ENCODE measurements at regions not wholly inside any gene's neighbourhood (a gene's known extent, or its start where the extent isn't known, plus 50 kb on each side); places are given as distances from the start of the nearest gene placed in this dataset.
A peak's percentile ranks its signal among the peaks of the same experiment; 100 is the strongest.
"Not testable (repeated sequence)": the region's sequence is repeated elsewhere in the genome, so short reads cannot be mapped to it uniquely, and the experiment has no call there.

GRCh38 chr5:6246820-6247437 lies 131.4 kb downstream of the MED10 start:
- DNase-seq (ENCODE audit: low spot score): no peak
- intact Hi-C loops (cut with DNase I): no loop called here

GRCh38 chr5:6244339-6244714 lies 134.0 kb downstream of the MED10 start:
- no peak for DNase-seq (ENCODE audit: low spot score)
- intact Hi-C loops (cut with DNase I): no loop called here

DNA sequence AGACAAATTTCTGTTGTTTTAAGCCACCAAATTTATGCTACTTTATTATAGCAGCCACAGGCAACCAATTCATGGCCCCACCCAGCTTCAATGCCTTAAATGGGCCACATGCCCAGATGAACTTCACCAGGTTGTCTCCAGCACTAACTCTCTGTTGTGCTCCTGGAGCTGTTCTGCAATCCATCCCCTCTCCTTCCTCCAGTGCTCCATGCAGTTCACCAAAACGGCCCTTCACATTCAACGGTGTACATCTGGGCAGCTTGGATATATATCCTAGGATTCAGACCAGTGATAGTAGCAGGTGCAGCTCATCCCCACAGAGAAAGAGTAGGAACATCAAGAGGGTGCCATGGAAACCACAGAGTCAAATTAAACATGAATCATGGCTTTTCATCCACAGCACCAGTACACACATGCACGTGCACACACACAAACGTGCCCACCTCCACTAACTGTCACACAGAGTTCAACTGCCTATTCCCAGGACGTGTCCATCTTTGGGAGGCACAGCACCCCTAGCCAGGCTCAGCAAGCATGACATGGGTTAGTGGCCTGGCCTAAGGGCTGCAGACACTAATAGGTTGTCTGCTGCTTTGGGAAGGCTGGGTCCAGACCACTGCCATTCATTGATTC lies 134.5 kb downstream of the MED10 start:
- intact Hi-C loops (cut with DNase I): no loop called here
- DNase-seq (ENCODE audit: low spot score): peak; percentile 38

DNA sequence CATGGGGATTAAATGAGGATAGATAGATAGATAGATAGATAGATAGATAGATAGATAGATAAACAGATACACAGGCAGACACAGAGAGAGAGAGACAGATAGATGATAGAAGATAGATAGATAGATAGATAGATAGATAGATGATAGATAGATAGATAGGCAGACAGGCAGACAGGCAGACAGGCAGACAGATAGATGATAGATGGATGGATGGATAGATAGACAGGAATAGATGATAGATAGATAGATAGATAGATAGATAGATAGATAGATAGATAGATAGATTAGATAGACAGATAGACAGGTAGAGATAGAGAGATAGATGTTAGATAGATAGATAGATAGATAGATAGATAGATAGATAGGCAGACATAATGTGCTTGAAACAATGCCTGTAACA lies 137.3 kb downstream of the MED10 start:
- DNase-seq (ENCODE audit: low spot score); intact Hi-C loops (cut with DNase I): not testable (repeated sequence)

DNA sequence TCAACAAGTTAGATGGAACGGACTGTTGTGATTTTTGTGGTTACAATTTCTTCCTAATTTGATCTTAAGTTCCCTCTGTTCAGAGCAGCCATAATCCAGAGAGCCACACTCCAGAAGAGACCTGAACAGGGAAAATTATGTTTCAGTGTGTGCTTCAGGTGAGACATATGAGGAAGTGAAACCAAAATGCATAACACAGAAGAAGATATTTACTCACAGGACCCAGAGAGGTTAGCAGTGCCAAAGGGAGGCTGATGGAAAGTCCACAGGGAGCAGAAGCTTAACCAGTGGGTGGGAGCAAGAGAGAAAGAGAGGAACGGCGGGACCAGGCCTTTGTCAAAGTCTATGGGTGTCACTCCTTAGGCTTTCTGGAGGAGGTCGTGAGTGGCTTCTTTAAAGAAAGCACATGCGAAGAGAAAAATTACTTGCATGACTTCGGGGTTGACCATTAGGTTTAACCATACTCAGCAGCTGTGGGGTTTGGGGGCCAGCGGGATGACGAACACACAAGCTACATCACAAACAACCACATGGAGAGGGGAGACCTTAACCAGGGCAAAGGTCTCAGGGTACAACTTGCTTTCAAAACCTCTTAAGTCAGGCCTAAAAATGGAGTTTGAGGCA lies 141.4 kb downstream of the MED10 start:
- DNase-seq (ENCODE audit: low spot score): peak; percentile 44
- intact Hi-C loops (cut with DNase I): no loop called here

- intact Hi-C loops (cut with DNase I): no loop called here
- no peak for DNase-seq (ENCODE audit: low spot score)
Observed at GRCh38 chr5:6236170-6236793, 142.1 kb downstream of the MED10 start.

DNA sequence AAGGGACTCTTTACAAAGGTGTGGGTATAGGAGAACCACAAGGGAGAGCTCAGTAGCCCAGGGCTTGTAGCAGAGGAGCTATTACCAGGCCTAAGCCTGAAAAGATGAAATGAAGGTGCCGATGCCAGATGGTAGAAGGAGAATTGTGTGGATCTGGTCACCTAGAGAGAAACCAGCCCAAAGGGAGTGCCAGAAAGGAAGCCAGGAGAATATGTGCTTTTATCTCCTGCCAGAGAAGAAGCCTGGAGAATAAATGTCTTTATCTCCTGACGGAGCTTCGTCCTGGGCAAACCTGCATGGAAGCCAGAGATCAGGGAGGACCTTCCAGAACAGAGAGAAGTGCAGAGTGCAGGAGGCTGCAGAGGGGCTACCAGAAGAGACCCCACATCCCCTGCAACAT lies 142.6 kb downstream of the MED10 start:
- DNase-seq (ENCODE audit: low spot score): peak; percentile 46

DNA sequence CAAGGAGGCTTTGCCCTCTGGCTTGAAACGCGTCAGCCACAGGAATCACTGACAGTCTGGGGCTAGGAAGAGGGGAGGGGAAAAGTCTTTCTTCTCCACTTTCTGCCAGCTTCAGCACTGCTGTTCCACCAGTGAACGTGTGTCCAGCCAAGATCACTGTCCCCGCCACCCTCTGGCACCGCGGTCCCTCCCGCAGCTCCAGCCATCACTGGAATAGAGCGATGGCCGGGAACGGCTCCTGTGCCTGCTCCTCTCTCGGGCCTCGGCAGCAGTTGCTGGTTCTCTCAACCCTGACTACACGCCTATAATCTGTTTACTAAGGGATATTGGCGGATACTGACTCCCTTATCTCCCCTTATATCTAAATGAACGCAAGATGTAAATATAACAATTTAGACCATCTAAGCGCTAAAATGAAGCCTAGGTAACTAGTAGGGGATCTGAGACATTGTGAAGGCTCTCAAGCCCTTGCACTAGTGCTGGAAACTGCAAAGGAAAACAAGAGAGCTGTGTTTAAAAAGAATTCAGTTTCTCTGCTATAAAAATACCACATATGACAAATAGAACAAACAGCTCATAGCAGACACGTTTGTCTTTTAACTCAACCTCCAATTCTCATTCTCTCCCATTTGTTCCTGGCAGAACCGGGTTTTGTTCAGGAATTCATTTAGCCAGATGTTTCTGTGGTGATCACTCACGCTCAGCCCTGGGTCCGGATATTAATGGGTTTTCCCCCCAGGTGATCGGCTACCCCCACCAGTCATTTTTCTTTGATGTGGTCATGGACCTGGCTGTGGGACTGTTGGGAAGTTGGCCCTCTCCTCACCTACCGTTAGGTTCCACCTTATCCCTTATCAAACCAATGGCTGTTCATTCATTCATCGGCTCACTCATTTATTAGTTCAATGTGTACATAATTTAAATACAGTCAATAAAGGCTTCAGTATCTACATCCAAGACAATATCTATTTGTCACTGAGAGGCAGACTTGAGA lies 149.8 kb downstream of the MED10 start:
- DNase-seq (ENCODE audit: low spot score): no peak
- intact Hi-C loops (cut with DNase I): no loop called here

More for the DNA sequence above, 142.6 kb downstream of the MED10 start:
- intact Hi-C loops (cut with DNase I): no loop called here

- DNase-seq (ENCODE audit: low spot score): no peak
- intact Hi-C loops (cut with DNase I): no loop called here
Observed at GRCh38 chr5:6225121-6225607, 153.2 kb downstream of the MED10 start.

GRCh38 chr5:6224406-6224805 lies 153.9 kb downstream of the MED10 start:
- no peak for DNase-seq (ENCODE audit: low spot score)
- intact Hi-C loops (cut with DNase I): no loop called here

GRCh38 chr5:6222899-6223298 lies 155.4 kb downstream of the MED10 start:
- intact Hi-C loops (cut with DNase I): no loop called here
- DNase-seq (ENCODE audit: low spot score): no peak

- no peak for DNase-seq (ENCODE audit: low spot score)
- intact Hi-C loops (cut with DNase I): no loop called here
Observed at GRCh38 chr5:6222121-6222520, 156.2 kb downstream of the MED10 start.

- DNase-seq (ENCODE audit: low spot score): no peak
- intact Hi-C loops (cut with DNase I): no loop called here
Observed at GRCh38 chr5:6221141-6221626, 157.2 kb downstream of the MED10 start.

DNA sequence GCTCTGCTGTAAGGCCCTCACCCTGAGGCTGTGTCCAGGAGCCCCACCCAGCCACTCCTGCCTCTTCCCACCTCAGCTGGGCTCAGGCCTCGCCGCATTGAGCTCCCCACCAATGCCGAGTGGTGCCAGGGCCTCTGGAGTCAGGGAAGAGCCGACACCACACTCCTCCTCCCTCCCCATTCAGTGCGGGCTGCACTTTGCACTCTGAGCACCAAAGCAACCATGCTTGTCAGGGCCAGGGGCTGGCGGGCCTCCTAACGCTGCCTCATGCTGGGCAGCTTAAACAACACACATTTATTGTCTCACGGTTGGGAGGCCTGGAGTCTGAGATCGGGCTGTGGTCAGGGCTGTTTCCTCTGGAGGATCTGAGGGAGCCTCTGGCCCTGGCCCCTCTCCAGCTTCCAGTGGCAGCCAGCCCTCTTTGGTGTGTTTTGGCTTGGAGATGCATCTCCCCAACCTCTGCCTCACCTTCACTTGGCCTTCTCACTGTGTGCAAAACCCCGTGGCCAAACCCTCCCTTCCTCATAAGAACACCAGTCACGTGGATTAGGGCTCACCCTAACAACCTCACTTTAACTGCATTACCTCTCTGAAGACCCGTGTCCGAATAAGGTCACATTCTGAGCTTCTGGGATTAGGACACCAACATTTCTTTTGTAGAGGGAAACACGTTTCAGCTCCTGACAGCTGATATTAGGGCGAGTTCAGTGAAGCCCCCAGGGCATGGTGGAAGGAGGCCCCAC lies 157.8 kb downstream of the MED10 start:
- no peak for DNase-seq (ENCODE audit: low spot score)
- intact Hi-C loops (cut with DNase I): no loop called here

DNA sequence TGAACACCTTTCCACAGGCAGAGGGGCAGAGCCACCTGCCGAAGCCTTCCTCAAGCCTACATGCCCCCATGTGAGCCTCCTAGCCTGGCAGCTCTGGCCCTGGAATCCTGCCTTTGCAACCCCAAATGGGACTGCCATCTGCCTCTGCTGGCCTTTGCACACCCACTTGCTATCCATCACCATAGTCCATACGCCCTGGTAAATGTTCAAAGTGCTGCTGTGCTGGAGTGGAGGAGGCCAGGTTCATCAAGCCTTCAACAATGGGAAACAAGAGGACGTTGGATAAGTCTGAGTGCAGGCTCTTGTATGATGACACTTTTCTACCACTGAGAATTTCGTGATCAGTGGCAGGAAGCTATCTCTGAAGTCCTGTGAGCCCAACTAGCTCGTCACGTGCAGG lies 159.8 kb downstream of the MED10 start:
- intact Hi-C loops (cut with DNase I): no loop called here
- no peak for DNase-seq (ENCODE audit: low spot score)

DNA sequence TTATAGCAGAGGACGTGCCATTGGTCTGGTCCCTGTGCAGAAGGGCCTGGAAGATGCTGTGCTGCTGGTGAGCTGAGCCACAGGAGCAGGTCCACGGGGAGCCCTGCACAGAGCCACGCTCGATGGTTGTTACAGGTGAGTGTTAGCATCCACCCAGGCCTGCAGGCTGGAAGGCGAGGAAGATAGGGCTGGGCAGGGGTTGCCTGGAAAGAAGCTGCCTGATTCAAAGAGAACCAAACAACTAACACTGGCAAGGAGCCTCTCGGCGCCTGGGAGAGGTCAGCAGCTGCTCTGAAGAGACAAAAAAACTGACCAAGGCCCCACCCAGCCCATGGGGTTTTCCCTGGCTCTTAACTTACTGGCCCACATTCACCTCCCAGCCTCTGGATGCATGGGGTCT lies 160.2 kb downstream of the MED10 start:
- intact Hi-C loops (cut with DNase I): no loop called here
- DNase-seq (ENCODE audit: low spot score): no peak

DNA sequence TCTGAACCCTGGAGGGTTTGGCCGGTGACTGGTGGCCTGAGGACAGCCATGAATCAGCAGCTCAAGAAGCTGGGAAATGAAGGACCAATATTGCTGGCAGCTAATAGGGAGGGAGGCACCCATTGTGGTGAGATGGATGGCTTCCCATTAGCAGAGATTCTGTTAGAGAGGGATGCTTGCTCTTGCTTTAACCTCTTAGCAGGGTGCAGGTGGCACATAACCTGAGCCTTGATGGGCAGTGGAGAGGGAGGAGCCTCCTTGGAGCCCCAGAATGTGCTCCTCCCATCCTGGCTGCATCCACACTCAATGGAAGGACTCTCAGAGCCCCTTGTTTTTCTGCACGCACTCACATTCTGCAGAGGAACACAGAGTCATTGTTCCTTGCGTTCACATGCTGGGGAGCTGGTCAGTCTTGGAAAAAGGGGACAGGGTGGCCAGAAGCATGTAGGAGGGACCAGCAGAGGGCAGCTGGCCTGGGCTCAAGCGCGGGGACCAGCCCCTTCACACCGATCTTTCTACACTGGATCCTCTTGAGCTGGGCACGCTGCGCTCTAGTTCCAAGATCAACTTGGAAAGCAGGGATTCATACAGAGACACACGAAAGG lies 161.8 kb downstream of the MED10 start:
- intact Hi-C loops (cut with DNase I): no loop called here
- no peak for DNase-seq (ENCODE audit: low spot score)

DNA sequence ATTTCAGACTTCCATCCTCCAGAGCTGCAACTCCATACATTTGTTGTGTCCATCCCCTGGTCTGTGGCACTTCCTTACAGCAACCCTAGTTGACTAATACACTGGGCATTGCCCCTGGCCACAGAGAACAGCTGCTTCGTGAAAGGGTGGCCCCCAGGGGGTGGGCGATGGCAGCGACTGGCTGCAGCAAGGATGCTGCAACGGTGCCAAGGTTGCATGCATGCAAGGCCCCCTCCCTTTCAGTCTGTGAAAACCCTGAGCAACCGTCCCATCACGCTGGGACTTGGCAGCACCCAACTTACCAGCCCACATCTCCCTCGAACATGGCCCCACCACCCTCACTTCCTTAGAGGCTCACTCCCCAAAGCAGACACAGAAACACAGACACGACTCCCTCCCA lies 162.5 kb downstream of the MED10 start:
- no peak for DNase-seq (ENCODE audit: low spot score)
- intact Hi-C loops (cut with DNase I): no loop called here

Measured in posterior vena cava (tissue), 2 donors.